ENCODE measurements at regions not wholly inside any gene's neighbourhood (a gene's known extent, or its start where the extent isn't known, plus 50 kb on each side); places are given as distances from the start of the nearest gene placed in this dataset.

- TF ChIP-seq CTCF (IDR thresholded peaks at IDR 0.05) (no peak), POLR2A (IDR thresholded peaks at IDR 0.05) (no peak), POLR2AphosphoS5 (IDR thresholded peaks at IDR 0.05) (no peak), EP300 (IDR thresholded peaks at IDR 0.05) (no peak)
Measured at GRCh38 chr13:34886121-34886875, 55.8 kb upstream of the NBEA start.

Data from gastroesophageal sphincter (tissue), 3 donors.